ENCODE measurements at regions not wholly inside any gene's neighbourhood (a gene's known extent, or its start where the extent isn't known, plus 50 kb on each side); places are given as distances from the start of the nearest gene placed in this dataset.
A peak's percentile ranks its signal among the peaks of the same experiment; 100 is the strongest.
"Not testable (repeated sequence)": the region's sequence is repeated elsewhere in the genome, so short reads cannot be mapped to it uniquely, and the experiment has no call there.

DNA sequence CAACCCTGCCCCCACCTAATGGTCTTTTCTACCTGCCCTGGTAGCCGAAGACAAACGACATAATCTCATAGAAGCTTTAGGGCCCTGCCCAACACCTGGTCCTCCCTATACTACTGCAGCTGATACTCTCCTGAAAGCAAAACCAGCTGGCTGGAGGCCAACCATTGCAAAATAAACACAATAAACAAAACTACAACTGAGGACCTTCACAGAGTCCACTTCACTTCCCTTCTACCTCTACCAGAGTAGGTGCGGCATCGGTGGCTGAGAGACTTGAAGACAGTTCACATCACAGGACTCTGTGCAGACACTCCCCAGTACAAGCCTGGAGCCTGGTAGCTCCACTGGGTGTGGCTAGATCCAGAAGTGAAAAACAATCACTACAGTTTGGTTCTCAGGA, 476.2 kb downstream of the MMUT start:
- peak; percentile 89 for DNase-seq

DNA sequence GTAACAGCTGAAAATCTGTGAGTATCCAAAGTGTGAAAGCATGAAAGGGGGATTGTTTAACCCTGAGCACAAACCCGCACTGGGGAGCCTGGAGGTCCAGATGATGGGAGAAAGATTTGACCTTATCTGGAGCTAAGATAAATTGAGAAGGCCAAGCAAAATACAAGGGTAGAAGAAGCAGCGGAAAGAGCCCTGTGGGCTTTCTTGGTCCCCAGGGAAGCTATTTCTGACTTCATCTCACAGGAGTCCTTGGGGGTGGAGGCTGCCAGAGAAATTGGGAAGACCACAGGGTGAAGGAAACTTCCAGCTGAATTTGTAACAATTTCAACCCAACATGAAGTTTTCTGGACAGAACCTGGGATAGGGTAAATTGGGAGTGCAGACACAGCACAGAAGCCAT, 476.9 kb downstream of the MMUT start:
- DNase-seq, result no peak

DNA sequence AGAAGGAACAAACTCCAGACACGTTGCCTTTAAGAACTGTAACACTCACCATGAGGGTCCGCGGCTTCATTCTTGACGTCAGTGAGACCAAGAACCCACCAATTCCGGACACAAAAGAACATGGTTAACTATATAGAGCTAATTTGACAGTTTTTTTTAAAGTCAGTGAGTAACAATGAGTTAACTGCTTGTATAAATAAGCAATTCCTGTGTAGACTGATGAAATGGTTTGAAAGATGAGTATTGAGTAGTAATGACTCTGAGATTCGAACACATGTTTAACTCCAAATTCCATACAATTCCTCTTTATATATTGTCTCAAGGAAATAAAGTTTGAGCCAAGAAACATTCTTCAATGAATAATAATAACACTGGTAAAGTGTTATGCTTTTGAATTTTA, 478.0 kb downstream of the MMUT start:
- no peak for DNase-seq

DNA sequence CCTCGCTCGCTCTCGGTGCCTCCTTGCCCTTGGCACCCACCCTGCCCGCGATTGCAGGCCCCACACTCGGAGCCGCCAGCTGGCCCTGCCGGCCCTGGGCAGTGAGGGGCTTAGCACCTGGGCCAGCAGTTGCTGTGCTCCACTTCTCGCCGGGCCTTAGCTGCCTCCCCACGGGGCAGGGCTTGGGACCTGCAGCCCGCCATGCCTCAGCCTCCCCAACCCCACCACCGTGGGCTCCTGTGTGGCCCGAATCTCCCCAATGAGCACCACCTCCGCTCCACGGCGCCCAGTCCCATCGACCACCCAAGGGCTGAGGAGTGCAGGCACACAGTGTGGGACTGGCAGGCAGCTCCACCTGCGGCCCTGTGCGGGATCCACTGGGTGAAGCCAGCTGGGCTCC, 479.1 kb downstream of the MMUT start:
- DNase-seq, result not testable (repeated sequence)

DNA sequence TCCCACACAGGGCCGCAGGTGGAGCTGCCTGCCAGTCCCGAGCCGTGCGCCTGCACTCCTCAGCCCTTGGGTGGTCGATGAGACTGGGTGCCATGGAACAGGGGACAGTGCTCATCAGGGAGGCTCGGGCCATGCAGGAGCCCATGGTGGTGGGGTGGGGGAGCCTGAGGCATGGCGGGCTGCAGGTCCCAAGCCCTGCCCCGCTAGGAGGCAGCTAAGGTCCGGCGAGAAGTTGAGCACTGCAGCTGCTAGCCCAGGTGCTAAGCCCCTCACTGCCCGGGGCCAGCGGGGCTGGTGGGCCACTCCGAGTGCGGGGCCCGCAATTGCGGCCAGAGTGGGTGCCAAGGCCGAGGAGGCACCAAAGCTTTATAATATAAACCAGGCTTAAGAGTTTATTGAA, 479.7 kb downstream of the MMUT start:
- DNase-seq, result no peak

DNA sequence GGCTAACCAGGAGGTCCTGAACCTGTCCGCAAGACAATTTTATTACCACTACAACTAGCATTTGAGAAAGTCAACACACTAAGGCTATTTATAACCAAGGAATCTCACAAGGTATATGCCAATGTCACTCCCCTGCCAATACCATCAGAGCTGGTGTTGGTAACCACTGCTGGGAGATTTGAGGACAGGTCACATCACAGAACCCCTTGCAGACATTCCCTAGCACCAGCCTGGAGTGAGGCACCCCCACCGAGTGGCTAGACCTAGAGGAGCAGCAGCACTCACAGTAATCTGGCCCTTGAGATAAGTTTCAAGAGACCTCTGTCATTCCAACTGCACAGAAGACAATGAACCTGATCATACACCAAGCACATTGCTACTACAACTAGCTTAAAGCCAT, 483.2 kb downstream of the MMUT start:
- DNase-seq, result no peak

DNA sequence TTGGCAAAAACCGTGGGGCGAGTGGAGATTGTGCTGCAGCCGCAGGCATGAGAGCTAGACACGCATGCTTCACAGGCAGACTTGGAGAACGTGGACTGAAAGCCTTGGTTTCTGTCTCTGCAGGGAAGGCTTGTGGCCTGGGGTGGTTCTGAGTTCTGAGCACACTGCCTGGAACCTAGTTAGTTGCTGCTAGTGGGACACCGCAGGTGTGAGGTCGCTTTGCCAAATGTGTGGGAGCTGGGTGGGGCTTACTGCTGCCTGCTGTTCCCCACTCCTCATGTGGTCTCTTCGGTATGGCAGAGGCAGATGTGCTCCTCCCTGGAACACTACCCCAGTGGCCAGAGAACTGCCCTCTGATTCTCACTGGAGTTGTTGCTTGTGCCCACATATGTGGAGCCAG, 484.0 kb downstream of the MMUT start:
- no peak for DNase-seq

DNA sequence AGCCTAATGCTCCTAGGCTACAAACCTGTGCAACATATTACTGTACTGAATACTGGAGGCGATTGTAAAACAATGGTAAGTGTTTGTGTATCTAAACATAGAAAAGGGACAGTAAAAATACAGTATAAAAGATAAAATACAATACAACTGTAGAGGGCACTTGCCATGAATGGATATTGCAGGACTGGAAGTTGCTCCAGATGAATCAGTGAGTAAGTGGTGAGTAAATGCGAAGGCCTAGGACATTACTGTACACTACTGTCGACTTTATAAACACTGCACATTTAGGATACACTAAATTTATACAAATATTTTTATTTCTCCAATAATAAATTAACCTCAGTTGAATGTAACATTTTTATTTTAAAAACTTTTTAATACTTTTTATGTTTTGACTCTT, 485.0 kb downstream of the MMUT start:
- DNase-seq, result no peak

DNA sequence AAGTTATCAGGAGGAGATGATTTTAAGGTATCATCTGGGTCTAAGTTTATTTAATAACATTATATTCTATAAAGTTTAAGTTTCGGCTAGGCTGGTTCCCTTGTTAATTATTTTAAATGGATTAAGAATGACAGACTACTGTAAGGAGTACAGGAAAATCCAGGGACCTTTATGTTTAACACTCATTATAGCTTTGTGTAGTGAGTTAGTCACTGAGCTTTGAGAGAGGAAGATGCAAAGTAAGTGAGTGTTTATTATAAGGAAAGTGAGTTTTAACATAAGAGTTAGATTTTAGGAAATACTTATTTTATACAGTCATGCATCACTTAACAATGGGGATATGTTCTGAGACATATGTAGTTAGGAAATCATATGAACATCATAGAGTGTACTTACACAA, 485.5 kb downstream of the MMUT start:
- no peak for DNase-seq

DNA sequence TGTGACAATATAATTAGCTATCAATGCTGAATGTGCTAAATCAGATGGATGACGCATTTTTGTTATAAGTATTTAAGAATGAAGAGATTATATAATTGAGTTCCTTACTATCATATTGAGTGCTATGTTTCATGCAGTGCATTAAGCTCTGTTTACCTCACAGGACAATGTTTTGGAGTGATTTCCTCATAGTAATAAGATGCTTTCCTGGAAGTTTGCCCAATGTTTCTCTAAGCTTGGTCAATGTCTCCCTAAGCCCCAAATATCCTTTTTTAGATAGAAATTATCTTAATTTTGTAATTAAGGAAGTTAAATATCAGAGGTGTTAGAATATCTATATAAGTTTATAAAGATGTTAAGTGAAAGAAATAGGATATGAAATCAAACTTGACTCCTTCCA, 489.6 kb downstream of the MMUT start:
- DNase-seq, result no peak

DNA sequence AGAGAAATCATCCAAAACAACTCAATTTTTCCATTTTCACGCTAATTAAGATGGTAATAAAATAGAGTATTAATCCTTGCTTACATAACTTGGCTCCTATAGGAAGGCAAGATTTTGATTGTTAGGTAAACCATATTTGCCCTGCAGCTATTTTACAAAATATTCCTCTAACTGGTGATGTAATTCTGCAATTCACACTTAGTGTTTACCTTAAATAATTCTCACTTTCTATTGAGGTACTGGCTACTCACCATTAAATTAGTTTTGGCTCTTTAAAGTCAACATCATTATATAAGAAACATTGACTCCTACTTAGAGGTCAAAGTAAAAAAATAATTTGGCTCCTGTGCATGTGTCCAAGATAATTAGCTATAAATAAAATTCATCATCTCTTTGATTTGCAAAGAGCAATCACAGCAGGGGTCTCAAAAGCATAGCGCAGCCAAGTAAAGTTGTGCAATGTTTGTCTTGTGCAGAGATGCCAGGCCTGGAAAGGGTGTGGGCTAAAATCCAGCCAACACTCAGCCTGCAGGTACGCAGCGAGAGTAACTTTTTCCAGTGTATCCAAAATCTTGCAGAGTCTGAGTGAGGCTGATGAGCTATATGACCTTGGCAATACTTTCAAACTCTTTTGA, 501.2 kb downstream of the MMUT start:
- DNase-seq, result peak; percentile 52

DNA sequence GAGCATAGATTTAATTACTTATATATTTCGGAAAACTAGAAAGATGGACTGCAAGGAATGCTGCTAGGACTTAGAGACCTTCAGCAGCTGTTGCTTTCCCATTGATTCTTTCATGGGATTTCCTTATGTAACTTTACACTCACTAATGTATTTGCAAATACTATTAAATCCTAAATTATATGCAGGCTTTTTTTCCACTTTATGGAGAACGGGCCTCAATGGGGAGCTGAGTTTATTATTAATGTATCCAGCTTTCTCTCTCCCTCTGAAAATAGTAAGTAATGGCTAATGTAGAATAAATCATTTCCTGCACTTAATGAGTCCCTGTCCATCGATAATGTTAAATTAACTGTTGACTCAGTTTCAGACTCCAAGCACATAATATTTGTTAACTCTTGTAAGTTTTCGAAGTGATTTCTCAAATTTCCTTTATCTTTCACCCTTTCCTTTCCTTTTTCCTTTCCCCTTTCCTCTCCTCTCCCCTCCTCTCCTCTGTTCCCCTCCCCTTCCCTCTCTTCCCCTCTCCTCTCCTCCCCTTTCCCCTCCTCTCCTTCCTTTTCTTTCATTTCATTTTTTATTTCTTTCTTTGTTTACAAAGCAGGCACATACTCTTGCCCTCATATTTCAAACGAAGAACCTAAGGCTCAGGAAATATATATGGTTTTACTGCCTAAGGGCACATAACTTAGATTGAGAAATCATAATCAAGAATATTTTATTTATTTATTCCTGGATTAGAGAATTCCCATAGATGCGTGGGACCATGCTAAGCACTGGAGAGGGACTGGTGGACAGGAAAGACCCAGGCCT, 503.6 kb downstream of the MMUT start:
- no peak for DNase-seq

DNA sequence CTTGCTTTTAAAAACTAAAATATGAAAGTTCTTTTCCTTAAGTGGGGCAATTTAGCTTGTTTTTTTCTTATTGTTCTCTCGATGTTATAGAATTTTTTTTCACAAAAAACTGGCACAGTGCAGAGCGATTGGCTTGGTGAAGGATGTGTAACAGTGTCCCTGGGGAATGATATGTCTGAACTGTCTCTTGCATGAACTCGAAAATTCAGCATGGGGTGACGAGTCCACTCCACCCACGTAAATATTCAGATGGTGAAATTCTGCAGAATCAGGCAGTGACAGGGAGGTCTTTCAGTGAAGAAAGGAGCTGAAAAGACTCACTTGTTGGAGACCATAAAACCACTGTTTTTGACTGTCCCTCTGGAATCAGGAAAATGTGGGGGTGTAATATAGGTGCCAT, 505.3 kb downstream of the MMUT start:
- DNase-seq, result no peak

DNA sequence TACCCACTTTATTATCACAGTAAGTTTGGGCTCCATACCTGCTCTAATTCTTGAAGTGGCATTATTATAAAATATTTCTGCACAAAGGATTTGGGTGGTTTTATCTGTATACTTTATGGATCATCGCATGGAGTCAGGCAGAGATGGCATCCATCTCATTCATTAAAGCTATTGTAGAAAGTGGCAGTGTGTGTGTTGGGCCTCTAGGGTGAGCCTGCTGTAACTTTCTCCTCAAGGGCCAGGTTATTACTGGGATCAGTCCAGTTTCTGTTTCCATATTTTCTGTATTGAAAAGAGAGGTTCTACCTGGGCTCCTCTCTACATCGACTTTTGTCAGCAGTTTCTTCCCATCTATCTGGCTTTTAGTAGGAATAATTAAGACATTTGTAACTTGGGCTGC, 511.1 kb downstream of the MMUT start:
- no peak for DNase-seq

DNA sequence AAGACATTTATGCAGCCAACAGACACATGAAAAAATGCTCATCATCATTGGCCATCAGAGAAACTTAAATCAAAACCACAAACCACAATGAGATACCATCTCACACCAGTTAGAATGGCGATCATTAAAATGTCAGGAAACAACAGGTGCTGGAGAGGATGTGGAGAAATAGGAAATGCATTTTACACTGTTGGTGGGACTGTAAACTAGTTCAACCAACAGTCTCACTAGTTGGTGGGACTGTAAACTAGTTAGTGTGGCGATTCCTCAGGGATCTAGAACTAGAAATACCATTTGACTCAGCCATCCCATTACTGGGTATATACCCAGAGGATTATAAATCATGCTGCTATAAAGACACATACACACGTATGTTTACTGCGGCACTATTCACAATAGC, 518.8 kb downstream of the MMUT start:
- not testable (repeated sequence) for DNase-seq

DNA sequence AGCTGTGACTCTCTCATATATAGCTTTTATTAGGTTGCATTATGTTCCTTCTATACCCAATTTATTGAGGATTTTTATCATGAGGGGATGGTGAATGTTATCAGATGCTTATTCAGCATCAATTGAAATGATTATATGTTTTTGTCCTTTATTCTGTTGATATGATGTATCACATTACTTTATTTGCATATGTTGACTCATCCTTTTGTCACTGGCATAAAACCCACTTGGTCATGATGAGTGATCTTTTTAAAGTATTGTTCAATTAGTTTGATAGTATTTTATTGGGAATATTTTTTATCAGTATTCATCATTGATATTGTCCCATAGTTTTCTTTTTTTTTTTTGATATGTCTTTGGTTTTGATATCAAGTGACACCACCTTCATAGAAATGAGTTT, 529.9 kb downstream of the MMUT start:
- no peak for DNase-seq

DNA sequence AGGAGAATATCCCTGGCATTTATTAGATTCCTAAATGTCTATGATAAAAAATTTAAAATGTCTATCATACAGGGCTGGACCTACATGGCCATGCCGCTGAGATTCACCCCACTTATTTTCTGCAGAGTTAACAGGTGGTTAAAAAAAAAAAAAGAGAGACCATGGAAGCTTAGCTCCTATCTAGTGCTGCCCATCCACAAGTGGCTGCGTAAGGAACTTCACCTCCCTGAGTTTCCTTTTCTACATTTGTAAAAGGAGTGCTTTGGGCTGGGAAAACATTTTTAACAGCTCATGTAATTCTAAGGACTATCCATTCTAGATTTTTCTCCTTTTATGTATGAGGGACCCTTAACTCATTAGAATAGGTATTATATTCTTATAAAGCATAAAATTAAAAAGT, 534.1 kb downstream of the MMUT start:
- DNase-seq, result no peak

DNA sequence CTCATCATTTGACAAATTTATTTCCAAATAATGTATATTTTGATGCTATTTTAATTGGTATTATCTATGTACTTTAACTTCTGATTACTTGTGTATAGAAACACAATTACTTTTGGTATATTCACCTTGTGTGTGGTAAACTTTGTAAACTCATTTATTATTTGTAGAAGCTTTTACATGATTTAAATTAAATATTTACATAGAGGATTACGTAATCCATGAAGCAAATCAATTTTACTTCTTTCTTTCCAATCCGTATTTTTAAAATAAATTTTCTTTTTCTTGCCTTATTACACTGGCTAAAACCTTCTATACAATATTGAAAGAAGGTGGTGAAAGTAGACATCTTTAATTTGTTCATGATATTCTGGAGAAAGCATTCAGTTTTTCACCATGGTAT, 540.2 kb downstream of the MMUT start:
- no peak for DNase-seq

DNA sequence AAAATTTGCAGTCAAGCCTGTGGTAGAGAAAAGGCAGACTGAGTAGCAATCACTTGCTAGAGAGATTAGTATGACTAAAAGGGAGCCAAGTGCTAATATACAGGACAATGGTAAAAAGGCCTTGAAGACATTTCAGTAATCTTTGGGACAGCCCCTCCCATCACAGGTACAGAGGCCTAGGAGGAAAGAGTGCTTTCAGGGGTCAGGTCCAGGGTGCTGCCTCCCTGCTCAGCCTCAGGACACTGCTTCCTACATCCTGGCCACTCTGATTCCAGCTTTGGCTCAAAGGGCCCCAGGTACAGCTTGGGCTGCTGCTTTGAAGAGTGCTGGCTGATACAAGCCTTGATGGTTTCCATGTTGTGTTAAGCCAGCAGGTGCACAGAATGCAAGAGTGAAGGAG, 543.5 kb downstream of the MMUT start:
- peak; percentile 72 for DNase-seq

DNA sequence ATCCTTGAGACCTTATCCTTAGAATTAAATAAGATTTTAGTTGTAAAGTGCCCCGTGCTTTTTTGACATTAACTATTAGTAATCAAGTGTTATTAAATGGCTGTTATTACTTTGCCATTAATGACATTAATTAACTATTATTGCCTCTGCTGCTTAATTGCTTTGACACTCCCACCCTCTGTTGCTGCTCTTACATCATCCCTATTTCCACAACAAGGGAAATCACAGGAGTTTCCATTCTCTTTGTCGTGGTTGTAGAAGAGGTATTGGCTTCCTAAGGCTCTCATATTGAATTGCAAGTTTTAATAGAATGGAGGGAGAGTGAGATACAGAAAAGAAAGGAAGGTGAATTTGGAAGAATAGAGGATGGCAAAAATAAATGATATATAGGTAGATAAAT, 545.8 kb downstream of the MMUT start:
- no peak for DNase-seq

DNA sequence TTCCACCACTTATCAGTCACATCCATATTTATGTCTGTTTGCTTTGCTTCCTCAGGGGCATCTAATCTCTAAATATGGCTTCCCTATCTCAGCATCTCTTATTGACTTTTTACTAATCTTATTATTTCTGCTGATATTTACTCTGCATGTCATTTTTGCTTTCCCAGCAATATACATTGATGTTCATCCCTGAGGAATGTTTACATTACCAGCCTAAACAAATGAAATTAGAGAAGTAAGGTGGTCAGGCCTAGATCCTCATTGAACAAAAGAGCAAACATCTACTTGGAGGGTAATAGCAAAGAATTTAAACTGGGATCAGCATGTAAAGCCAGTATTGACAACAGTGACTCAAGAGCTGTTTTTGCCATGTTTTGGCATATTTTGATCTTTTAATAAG, 546.4 kb downstream of the MMUT start:
- DNase-seq, result peak; percentile 69

DNA sequence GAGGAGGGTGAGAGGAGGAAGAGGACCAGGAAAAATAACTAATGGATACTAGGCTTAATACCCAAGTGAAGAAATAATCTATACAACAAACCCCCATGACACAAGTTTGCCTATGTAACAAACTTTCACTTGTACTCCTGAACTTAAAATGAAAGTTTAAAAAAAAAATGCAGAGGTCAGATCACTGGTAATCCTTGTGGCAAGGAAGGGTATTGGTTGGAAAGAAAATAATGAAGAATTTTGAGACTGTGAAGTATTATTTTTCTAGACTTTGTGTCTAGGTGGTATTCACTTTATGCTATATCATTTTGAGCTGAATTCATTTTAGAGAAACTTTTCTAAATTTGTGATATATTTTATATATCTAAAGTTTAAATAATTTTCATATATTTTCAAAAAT, 547.5 kb downstream of the MMUT start:
- no peak for DNase-seq

DNA sequence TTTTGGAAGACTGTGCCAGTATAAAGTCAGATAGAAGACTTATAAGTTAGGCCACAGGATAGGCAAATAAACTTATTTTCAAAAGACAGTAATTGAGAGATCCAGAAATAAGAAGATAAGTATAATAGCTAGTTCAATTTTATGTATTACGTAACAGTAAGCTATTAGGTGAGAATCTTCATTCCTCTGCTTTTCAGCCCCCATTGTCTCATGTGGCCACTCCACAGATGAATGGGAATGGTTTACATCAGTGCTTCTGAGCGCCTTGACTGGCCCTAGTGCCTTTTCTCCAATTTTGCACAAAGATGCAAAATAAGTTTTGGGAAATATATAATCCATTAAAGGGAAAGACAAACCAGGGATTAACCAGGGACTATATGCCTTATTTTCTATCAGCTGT, 550.5 kb downstream of the MMUT start:
- DNase-seq, result no peak

DNA sequence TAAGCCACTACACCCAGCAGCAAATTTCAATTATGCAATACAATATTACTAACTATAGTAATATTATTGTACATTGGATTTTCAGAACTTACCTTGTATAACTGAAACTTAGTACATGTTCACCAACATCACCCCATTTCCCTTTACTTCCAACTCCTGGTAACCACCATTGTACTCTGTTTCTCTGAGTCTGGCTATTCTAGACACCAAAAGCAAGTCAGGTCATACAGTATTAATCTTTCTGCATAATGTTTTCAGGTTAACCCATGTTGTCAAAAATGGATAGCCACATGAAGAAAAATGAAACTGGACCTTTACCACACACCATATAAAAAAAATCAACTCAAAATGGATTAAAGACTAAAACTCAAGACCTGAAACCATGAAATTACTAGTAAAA, 558.2 kb downstream of the MMUT start:
- no peak for DNase-seq

DNA sequence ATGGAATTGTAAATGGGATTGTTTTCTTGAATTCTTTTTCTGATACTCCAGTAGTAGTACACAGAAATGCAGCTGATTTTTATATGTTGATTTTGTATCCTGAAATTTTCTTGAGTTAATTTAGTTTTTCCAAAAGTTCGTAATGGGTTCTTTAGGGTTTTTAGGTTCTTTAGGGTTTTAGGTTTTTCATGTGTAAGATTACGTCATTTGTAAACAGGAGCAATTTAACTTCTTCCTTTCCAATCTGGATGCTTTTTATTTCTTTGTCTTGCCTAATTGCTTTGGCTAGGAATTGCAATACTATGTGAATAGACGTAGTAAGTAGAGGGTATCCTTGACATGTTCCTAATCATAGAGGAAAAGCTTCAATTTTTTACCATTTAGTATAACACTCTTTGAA, 568.6 kb downstream of the MMUT start:
- no peak for DNase-seq

All from NCI-H510A (cell line).